Stimulated activated CD8-positive, alpha-beta memory T cell treated with anti-CD3 and anti-CD28 coated beads, Interleukin-12 subunit alpha, Interleukin-12 subunit beta, amount 100 ng/mL, for 24 hours (primary cell): ENCODE measurements at regions not wholly inside any gene's neighbourhood (a gene's known extent, or its start where the extent isn't known, plus 50 kb on each side); places are given as distances from the start of the nearest gene placed in this dataset.
"Not testable (repeated sequence)": the region's sequence is repeated elsewhere in the genome, so short reads cannot be mapped to it uniquely, and the experiment has no call there.

Experiments used
- DNase-seq: peaks from one replicate; pipeline ENCODE4 v3.0.0-alpha.2; 2020; ENCODE audit errors: extremely low read depth

GRCh38 chr14:88983755-88984154, 159.3 kb downstream of the TTC8 start:
- no peak for DNase-seq

DNA sequence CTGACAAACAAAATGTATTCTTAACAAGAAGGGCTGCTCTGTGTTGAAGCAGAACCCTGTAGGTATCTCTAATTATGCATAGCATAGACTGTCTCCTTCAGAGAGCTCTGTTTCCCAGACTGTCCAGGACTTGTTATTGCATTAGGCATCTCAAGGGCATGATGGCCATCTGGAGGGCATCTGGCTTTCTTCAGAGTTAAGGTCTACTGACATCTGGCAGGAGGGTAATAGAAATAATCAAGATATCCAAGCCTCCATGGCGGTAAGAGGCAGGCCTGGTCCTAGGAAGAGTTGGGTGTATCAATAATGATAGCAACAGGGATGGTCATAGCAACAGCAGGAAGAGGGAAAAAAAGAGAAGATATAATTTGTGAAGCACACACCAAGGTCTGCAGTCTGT, 161.2 kb downstream of the TTC8 start:
- no peak for DNase-seq

- no peak for DNase-seq
Observed at GRCh38 chr14:88986146-88986841, 161.8 kb downstream of the TTC8 start.

DNA sequence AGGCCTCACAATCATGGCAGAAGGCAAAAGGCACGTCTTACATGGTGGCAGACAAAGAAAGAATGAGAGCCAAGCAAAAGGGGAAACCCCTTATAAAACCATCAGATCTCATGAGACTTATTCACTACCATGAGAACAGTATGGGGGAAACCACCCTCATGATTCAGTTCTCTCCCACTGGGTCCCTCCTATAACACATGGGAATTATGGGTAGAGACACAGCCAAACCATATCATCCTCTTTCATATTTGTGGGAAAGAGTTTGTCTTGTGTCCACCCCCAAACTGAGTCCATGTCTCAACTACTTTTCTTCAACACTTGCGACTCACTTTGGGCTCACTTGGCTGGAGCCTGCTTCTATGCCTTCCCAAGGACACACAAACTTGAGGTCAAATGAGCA, 162.5 kb downstream of the TTC8 start:
- not testable (repeated sequence) for DNase-seq

DNA sequence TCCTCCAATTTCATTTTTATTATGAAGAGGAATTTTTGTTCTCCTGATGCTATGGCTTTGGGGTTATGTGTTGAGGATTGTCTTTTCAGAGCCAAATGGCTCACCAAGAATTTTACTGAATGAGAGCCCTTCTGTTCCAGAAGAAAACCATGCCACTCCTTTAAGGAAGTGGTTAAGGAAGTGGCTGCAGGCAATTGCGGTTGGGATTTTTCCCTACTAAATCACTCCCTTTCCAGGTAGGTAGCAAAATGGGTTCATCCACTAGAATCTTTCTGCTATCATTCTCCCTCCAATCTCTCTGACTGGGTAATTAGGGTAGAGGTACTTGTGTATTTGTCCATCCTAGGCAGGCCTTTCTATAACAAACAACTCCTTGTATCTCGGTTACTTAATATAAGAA, 163.1 kb downstream of the TTC8 start:
- DNase-seq: no peak

- DNase-seq: no peak
Observed at GRCh38 chr14:88989911-88990310, 165.5 kb downstream of the TTC8 start.

GRCh38 chr14:88990856-88991255, 166.4 kb downstream of the TTC8 start:
- DNase-seq: no peak

DNA sequence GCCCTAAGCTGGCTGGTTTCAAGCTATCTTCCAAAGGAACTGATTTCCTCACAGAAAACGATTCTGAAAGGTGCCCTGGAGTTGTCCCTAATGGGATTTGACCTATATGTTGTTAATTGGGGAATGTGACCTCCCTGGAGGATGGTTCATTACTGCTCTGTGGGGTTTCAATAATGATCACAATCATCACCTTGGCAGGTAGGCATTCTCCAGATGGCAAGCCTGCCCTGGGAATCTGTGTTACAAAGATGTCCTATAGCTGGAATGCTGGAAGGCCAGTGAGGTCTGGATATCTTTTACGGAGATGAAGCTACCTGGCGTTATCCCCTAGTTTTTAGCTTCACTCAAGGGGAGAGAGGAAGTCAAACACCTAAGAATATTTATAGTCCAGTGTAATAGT, 167.6 kb downstream of the TTC8 start:
- no peak for DNase-seq

GRCh38 chr14:88993946-88994345, 169.5 kb downstream of the TTC8 start:
- DNase-seq: no peak

DNA sequence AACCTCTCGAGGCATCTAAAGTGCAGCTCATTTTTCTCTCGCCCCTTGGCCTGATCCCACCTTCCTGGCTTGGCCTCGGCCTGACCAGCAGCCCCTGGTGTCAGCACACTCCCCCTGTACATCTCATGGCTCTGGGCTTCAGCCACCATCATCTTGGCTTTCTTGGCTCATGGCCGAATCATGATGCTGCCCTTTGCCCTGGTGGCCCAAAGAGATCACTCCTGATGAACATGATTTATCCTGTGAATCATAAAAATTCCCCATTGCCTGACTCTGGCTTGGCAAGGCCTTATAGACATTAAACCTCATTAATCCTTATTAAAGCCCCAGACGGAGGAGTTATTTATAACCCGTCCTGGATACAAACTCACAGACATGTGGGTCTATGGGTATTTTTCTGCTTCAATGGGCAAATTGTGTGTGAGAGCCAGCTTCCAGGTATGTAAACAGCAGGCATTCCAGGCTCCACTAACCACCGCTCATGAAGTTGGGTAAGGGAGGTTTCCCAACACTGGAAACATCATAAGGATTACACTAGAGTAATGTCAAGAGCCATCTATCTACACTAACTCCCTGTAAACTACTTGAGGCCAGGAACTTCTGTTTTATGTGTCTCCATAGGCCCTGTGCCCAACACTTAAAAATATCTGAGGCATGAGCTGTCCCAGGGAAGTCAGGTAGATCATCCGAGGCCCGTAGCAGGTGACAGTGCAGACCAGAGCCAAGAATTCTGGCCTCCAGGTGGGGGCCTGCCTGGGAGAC, 171.2 kb downstream of the TTC8 start:
- DNase-seq: no peak

- DNase-seq: no peak
Observed at GRCh38 chr14:88998027-88998426, 173.6 kb downstream of the TTC8 start.

GRCh38 chr14:88999137-88999536, 174.7 kb downstream of the TTC8 start:
- no peak for DNase-seq

- no peak for DNase-seq
Observed at GRCh38 chr14:89000007-89000942, 175.8 kb downstream of the TTC8 start.

DNA sequence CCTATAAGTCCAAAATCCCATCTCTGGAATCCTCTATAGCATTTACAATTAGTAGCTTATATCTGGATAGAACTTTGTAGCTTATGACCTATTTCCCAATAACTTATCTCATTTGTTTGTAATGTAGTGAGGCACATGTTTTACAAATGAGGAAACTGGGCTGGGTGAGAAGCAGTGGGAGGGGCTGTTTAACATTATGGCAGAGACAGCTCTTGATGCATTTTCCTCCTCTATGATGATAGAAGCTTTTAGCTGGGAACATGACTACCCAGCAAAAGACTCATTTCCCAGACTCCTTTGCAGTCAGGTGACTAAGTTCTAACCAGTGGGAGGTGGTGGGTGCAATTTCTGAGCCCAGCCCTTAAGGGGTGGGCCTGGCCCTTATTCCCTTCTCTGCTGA, 179.7 kb downstream of the TTC8 start:
- DNase-seq: no peak

DNA sequence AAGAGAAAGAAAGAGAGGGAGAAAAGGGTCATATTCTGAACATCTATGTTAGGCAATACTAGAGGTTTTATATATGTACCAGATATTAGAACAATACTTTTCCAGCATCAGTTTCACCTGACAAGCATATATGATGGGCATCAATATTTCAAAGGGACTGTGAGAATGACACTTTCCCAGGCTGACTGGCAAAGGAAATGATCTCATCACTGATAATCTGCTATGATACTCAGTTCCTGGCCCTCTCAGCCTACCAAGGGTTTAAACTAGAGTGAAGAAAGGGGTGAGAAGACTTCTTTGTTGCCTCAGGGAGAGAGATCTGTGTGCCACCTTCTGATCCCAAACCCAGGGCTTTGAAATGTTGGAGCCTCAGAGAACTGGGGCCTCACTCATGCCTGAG, 183.5 kb downstream of the TTC8 start:
- DNase-seq: no peak

GRCh38 chr14:89011355-89012281, 187.2 kb downstream of the TTC8 start:
- DNase-seq: no peak

- no peak for DNase-seq
Observed at GRCh38 chr14:89012282-89013097, 188.0 kb downstream of the TTC8 start.

DNA sequence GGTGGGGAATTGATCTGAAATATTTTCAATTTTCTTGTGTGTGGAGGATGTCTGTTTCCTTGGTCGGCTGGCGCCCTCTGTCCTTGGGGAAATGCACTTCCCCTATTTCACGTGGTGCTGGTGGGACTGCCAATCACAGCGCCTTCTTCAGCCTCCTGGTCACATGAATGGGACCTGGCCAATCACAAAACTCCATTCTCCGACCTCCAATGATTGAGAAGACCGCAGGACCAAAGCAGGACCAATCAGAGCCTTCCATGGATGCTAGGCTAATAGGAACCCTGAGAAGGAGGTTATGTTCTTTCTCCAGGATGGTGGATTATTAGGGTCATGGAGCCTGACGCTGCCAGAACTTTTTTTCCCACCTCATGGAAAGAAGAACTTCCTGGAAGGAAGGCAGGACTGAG, 188.7 kb downstream of the TTC8 start:
- DNase-seq: no peak

DNA sequence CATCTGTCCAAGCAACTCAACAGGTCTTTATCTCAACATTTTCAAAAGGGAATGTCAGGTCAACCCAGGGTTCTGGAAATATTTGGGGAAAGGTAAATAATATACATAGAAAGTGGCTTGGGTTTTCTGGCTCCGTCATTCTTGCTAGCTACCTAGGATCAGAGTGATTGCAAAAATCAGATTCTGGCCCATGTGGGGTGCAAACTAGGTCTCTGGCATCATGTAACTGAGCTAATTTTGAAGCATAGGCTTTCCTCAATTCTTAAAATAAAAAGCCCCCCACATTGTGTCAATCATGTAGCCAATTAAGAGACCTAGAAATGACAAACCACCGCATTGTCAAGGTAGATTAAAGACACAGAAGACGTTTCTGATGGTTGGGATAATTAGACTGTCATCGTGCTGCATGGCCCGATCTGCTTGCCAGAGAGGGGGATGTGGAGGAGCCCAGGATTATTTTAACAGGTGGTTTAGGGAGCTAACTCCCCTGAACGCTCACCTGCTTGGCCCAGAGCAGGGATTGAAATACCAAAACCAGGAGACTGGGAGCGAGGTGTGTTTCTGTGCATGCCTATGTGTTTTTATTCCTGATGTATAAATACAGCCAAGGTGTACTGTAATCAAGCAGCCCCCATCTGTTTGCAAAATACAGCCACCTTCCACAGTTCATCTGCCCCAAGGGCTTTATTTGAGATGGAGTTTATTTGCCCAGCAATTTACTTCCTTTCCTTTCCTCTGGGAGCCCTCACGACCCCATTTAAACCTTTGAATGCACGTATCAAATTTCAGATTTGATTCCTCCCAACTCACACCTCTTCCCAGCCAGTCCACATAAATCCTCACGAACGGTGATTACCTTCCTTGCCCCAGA, 189.5 kb downstream of the TTC8 start:
- DNase-seq: no peak

DNA sequence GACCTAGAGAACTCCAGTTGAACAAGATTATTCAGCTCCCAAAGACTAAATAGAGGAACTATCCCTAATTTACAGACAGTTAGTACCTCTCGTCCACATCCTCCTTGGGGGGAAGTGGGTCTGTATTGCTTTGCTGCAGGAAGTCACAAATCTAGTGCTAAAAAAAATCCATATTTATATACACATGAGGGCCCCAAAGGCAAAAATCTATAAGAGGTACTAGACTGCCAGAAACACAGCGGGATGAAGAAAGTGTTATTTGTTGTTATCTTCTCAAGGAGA, 190.1 kb downstream of the TTC8 start:
- DNase-seq: no peak
